ENCODE measurements at regions not wholly inside any gene's neighbourhood (a gene's known extent, or its start where the extent isn't known, plus 50 kb on each side); places are given as distances from the start of the nearest gene placed in this dataset.
"Not testable (repeated sequence)": the region's sequence is repeated elsewhere in the genome, so short reads cannot be mapped to it uniquely, and the experiment has no call there.

- Histone ChIP-seq H3K4me3 (no peak overlapping the region), H3K4me1 (ENCODE audit: low read depth) (no peaks in the 10 kb centered on the region), H3K36me3 (no peaks in the 10 kb centered on the region), H3K9me3 (ENCODE audit: low read depth) (no peaks in the 10 kb centered on the region), H3K27ac (no peak overlapping the region), H3K27me3 (no peaks in the 10 kb centered on the region)
- DNase-seq (ENCODE audit: low read depth in 1 of 2, low spot score in 1 of 2) = no peak
- TF ChIP-seq, protein P1, sequence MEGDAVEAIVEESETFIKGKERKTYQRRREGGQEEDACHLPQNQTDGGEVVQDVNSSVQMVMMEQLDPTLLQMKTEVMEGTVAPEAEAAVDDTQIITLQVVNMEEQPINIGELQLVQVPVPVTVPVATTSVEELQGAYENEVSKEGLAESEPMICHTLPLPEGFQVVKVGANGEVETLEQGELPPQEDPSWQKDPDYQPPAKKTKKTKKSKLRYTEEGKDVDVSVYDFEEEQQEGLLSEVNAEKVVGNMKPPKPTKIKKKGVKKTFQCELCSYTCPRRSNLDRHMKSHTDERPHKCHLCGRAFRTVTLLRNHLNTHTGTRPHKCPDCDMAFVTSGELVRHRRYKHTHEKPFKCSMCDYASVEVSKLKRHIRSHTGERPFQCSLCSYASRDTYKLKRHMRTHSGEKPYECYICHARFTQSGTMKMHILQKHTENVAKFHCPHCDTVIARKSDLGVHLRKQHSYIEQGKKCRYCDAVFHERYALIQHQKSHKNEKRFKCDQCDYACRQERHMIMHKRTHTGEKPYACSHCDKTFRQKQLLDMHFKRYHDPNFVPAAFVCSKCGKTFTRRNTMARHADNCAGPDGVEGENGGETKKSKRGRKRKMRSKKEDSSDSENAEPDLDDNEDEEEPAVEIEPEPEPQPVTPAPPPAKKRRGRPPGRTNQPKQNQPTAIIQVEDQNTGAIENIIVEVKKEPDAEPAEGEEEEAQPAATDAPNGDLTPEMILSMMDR (IDR thresholded peaks at IDR 0.05; ENCODE audit: low read depth, low read length) = no peak
Measured at GRCh38 chr4:101643186-101643837, 147.2 kb upstream of the BANK1 start.

DNA sequence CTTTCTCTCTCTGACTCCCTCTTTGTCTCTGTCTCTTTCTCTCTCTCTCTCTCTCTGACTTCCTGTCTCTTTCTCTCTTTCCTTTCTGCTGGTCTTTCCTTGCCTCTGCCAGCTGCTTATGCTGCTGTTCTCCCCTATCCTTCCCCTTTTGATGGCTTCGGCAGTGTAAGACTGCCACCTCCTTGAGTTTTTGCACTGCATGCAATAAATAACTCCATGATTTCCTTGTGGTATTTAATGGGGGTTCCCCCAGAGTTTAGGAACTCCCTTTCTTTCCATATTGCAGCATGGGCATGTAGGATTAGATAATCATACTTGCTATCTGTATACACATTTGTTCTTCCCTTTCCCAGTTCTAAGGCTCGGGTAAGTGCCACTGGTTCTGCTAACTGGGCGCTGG, 157.8 kb upstream of the BANK1 start:
- not testable (repeated sequence) for H3K27me3 ChIP-seq; H3K27ac ChIP-seq; H3K4me1 ChIP-seq (ENCODE audit: low read depth); H3K36me3 ChIP-seq; H3K4me3 ChIP-seq; H3K9me3 ChIP-seq (ENCODE audit: low read depth); DNase-seq (ENCODE audit: low read depth in 1 of 2, low spot score in 1 of 2)

DNA sequence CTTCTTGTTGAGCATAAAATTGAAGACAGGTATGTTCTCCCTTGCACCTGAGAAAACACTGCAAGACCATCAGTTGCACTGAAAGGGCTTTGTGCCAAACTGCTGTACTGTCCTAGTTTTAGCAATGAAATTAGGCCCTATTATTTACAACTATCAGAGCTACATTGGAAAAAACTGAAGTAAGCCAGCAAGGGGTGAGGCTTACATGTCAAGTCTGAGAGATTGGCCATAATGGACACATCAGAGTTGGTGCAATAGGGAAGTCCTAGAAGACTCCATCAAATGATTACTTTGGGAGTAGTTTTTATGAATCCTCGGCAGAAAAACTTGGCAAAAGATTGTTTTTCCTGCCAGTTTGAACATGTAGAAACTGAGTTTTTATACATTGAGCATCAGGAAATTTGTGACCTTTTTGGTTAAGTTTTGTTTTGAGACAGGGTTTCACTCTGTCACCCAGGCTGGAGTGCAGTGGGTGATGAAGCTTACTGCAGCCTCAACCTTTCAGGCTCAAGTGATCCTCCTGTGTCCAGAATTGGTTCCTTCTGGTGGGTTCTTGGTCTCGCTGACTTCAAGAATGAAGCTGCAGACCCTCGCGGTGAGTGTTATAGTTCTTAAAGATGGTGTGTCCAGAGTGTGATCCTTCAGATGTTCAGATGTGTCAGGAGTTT, 160.1 kb upstream of the BANK1 start:
- TF ChIP-seq, protein P1 (IDR thresholded peaks at IDR 0.05; ENCODE audit: low read depth, low read length) = no peak
- H3K27me3 ChIP-seq = no peaks in the 10 kb centered on the region
- H3K36me3 ChIP-seq = no peaks in the 10 kb centered on the region
- DNase-seq (ENCODE audit: low read depth in 1 of 2, low spot score in 1 of 2) = no peak
- no peaks in the 10 kb centered on the region for H3K9me3 ChIP-seq (ENCODE audit: low read depth)
- H3K4me1 ChIP-seq (ENCODE audit: low read depth) = no peaks in the 10 kb centered on the region
- no peak overlapping the region for H3K27ac ChIP-seq
- no peak overlapping the region for H3K4me3 ChIP-seq

DNA sequence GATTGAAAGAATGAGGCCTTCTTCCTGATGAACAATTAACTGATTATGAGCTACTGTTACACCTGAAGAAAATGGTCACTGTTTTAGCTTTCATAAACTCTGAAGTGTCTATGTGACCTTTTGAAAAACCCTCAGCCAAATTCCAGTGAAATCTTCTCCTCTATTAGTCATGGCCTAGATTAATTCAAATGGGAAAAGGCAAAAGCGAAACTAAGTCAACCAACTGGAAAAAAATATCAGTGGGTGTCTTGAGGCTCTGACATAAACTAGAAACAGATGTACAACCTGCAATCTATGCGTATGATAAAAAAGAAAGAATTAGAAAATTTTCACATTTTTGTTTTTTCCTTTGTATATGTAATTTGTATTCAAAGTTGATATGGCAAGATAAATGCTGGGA, 169.4 kb upstream of the BANK1 start:
- no peak overlapping the region for H3K27ac ChIP-seq
- H3K4me3 ChIP-seq = no peak overlapping the region
- H3K4me1 ChIP-seq (ENCODE audit: low read depth) = no peaks in the 10 kb centered on the region
- TF ChIP-seq, protein P1 (IDR thresholded peaks at IDR 0.05; ENCODE audit: low read depth, low read length) = no peak
- H3K9me3 ChIP-seq (ENCODE audit: low read depth) = no peaks in the 10 kb centered on the region
- no peaks in the 10 kb centered on the region for H3K27me3 ChIP-seq
- peak in 1 of 2 donors; percentile 53 for DNase-seq (ENCODE audit: low read depth in 1 of 2, low spot score in 1 of 2)
- no peaks in the 10 kb centered on the region for H3K36me3 ChIP-seq

- Histone ChIP-seq H3K4me1 (ENCODE audit: low read depth) (no peaks in the 10 kb centered on the region), H3K4me3 (no peak overlapping the region), H3K27ac (no peak overlapping the region), H3K36me3 (no peaks in the 10 kb centered on the region), H3K9me3 (ENCODE audit: low read depth) (no peaks in the 10 kb centered on the region), H3K27me3 (no peaks in the 10 kb centered on the region)
- TF ChIP-seq, protein P1 (IDR thresholded peaks at IDR 0.05; ENCODE audit: low read depth, low read length) = no peak
- no peak for DNase-seq (ENCODE audit: low read depth in 1 of 2, low spot score in 1 of 2)
Measured at GRCh38 chr4:101615652-101616051, 174.9 kb upstream of the BANK1 start.

DNA sequence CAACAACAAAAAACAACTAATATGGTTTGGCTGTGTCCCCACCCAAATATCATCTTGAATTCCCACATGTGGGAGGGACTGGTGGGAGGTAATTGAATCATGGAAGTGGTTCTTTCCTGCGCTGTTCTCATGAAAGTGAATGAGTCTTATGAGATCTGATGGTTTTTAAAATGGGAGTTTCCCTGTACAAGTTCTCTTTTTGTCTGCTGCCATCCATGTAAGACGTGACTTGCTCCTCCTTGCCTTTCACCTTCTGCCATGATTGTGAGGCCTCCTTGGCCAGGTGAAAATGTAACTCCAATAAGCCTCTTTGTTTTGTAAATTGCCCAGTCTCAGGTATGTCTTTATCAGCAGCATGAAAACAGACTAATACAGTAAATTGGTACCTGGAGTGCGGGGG, 183.5 kb upstream of the BANK1 start:
- H3K36me3 ChIP-seq; DNase-seq (ENCODE audit: low read depth in 1 of 2, low spot score in 1 of 2); H3K4me1 ChIP-seq (ENCODE audit: low read depth); H3K4me3 ChIP-seq; H3K9me3 ChIP-seq (ENCODE audit: low read depth); H3K27ac ChIP-seq; H3K27me3 ChIP-seq: not testable (repeated sequence)
